Activated CD8-positive, alpha-beta T cell treated with anti-CD3 and anti-CD28 coated beads for 36 hours (primary cell): ENCODE measurements at regions not wholly inside any gene's neighbourhood (a gene's known extent, or its start where the extent isn't known, plus 50 kb on each side); places are given as distances from the start of the nearest gene placed in this dataset.

Experiments
- ATAC-seq: fragments of 200-7000 bp; cut with Tn5 transposase; one replicate; pipeline ENCODE4 v1.10.0; 2021; ENCODE audit warnings: mild to moderate bottlenecking, moderate library complexity
- CTCF ChIA-PET: fragments of 350-600 bp; sonication (Branson Sonifier 250); formaldehyde crosslinking; loops from one replicate; lab custom pipeline; 2021; ENCODE audit warnings: antibody characterized with exemption; lab: Charles Lee
- POLR2A ChIA-PET: fragments of 350-600 bp; sonication (Branson Sonifier 250); formaldehyde crosslinking; loops from one replicate; lab custom pipeline; 2021; ENCODE audit warnings: antibody characterized with exemption; lab: Charles Lee
- DNase-seq: peaks from one replicate; pipeline ENCODE4 v3.0.0-alpha.2; 2020
- H3K27ac Mint-ChIP-seq: one replicate; pipeline ENCODE4 v1.8.0; 2021; ENCODE audit warnings: mild to moderate bottlenecking, mixed read lengths
- H3K27me3 Mint-ChIP-seq: one replicate; pipeline ENCODE4 v1.8.0; 2021; ENCODE audit warnings: mixed read lengths
- H3K36me3 Mint-ChIP-seq: one replicate; pipeline ENCODE4 v1.8.0; 2021; ENCODE audit warnings: low read depth, mixed read lengths
- H3K4me1 Mint-ChIP-seq: one replicate; pipeline ENCODE4 v1.8.0; 2021; ENCODE audit warnings: low read depth, mixed read lengths
- H3K4me3 Mint-ChIP-seq: one replicate; pipeline ENCODE4 v1.8.0; 2021; ENCODE audit warnings: mild to moderate bottlenecking, moderate library complexity, mixed read lengths
- H3K9me3 Mint-ChIP-seq: one replicate; pipeline ENCODE4 v1.8.0; 2021; ENCODE audit warnings: mixed read lengths
- CTCF ChIP-seq: fragments of 200-600 bp; IDR thresholded peaks from one replicate; pipeline ENCODE4 v1.8.0; 2022; ENCODE audit warnings: antibody characterized with exemption, mild to moderate bottlenecking
- intact Hi-C: fragments of 100-400 bp; cut with micrococcal nuclease; formaldehyde crosslinking; loops from one replicate; pipeline ENCODE4 v1.10.0; 2022

- H3K36me3 Mint-ChIP-seq = no peaks in the 10 kb centered on the region
- CTCF ChIA-PET = no interaction called here
- no peak for TF ChIP-seq CTCF
Observed at GRCh38 chr10:121260377-121260776, 337.9 kb downstream of the FGFR2 start.

GRCh38 chr10:121261665-121262064 is 336.6 kb downstream of the FGFR2 start:
- Mint-ChIP-seq H3K36me3 (no peaks in the 10 kb centered on the region), H3K27me3 (no peaks in the 10 kb centered on the region), H3K4me1 (no peaks in the 10 kb centered on the region), H3K4me3 (no peak overlapping the region), H3K9me3 (peaks cover 1% of the 10 kb centered on the region), H3K27ac (no peak overlapping the region)
- CTCF ChIA-PET = no interaction called here
- intact Hi-C loops = no loop called here
- POLR2A ChIA-PET = no interaction called here
- DNase-seq (no peak), ATAC-seq (no peak)
- no peak for TF ChIP-seq CTCF

More at GRCh38 chr10:121260377-121260776, 337.9 kb downstream of the FGFR2 start:
- POLR2A ChIA-PET = interaction anchor here (0.6 kb wide), 1 partner anchor 724 kb away, joined by 3 read pairs; no protein-coding TSS in a partner anchor
- H3K4me3 Mint-ChIP-seq = no peak overlapping the region
- DNase-seq = peak; percentile 4
- ATAC-seq = no peak
- H3K27me3 Mint-ChIP-seq = no peaks in the 10 kb centered on the region
- H3K27ac Mint-ChIP-seq = no peak overlapping the region
- peaks cover 1% of the 10 kb centered on the region for H3K9me3 Mint-ChIP-seq
- intact Hi-C loops = no loop called here
- H3K4me1 Mint-ChIP-seq = no peaks in the 10 kb centered on the region

- no peak for TF ChIP-seq CTCF
- Mint-ChIP-seq H3K27me3 (no peaks in the 10 kb centered on the region), H3K27ac (no peak overlapping the region), H3K36me3 (no peaks in the 10 kb centered on the region), H3K9me3 (no peaks in the 10 kb centered on the region), H3K4me1 (no peaks in the 10 kb centered on the region), H3K4me3 (no peak overlapping the region)
- DNase-seq (no peak), ATAC-seq (no peak)
- ChIA-PET POLR2A (no interaction called here), CTCF (no interaction called here)
- intact Hi-C loops = no loop called here
Observed at GRCh38 chr10:121262774-121263430, 335.3 kb downstream of the FGFR2 start.

GRCh38 chr10:121263431-121263783 is 334.8 kb downstream of the FGFR2 start:
- H3K36me3 Mint-ChIP-seq = no peaks in the 10 kb centered on the region
- intact Hi-C loops = no loop called here
- no peak overlapping the region for H3K27ac Mint-ChIP-seq
- H3K27me3 Mint-ChIP-seq = no peaks in the 10 kb centered on the region
- no peak for ATAC-seq
- no peaks in the 10 kb centered on the region for H3K4me1 Mint-ChIP-seq
- DNase-seq = no peak
- TF ChIP-seq CTCF = no peak
- ChIA-PET POLR2A (no interaction called here), CTCF (no interaction called here)
- H3K9me3 Mint-ChIP-seq = no peaks in the 10 kb centered on the region
- H3K4me3 Mint-ChIP-seq = no peak overlapping the region

- ChIA-PET POLR2A (no interaction called here), CTCF (no interaction called here)
- Mint-ChIP-seq H3K27ac (no peak overlapping the region), H3K36me3 (no peaks in the 10 kb centered on the region), H3K4me3 (no peak overlapping the region), H3K9me3 (no peaks in the 10 kb centered on the region), H3K4me1 (no peaks in the 10 kb centered on the region), H3K27me3 (no peaks in the 10 kb centered on the region)
- ATAC-seq = no peak
- TF ChIP-seq CTCF = no peak
- intact Hi-C loops = no loop called here
- no peak for DNase-seq
Observed at GRCh38 chr10:121265360-121266123, 332.7 kb downstream of the FGFR2 start.
